Uterus (tissue), 3 donors: ENCODE measurements at regions not wholly inside any gene's neighbourhood (a gene's known extent, or its start where the extent isn't known, plus 50 kb on each side); places are given as distances from the start of the nearest gene placed in this dataset.

Source experiments
- DNase-seq, 2 donors: peaks; one replicate each; pipeline ENCODE4 v3.0.0-alpha.2; 2019 to 2020
- H3K27ac ChIP-seq, 2 donors: fragments of 200-600 bp; sonication (generic); 1 replicate in 1 of 2; 2 replicates in 1 of 2; pipeline ENCODE4 v1.5.1; 2016 to 2018
- H3K27me3 ChIP-seq, 2 donors: fragments of 200-600 bp; sonication (generic); one replicate each; pipeline ENCODE4 v1.5.1; 2018 to 2019; ENCODE audit warnings: control low read depth in 1 of 2
- H3K36me3 ChIP-seq, 2 donors: fragments of 200-600 bp; sonication (generic); one replicate each; pipeline ENCODE4 v1.5.1; 2019; ENCODE audit warnings: control low read depth in 1 of 2
- H3K4me1 ChIP-seq, 2 donors: fragments of 200-600 bp; sonication (generic); one replicate each; pipeline ENCODE4 v1.5.1; 2018 to 2019; ENCODE audit warnings: control low read depth in 1 of 2
- H3K4me3 ChIP-seq, 2 donors: fragments of 200-600 bp; sonication (generic); 1 replicate in 1 of 2; 2 replicates in 1 of 2; pipeline ENCODE4 v1.5.1; 2018 to 2019; ENCODE audit warnings: mild to moderate bottlenecking in 1 of 2
- H3K9me3 ChIP-seq, 2 donors: fragments of 200-600 bp; sonication (generic); one replicate each; pipeline ENCODE4 v1.5.1; 2019; ENCODE audit warnings: control low read depth in 1 of 2
- POLR2A ChIP-seq, 2 donors: fragments of 450-650 bp; IDR thresholded peaks; one replicate each; pipeline ENCODE4 v1.6.1; 2016; ENCODE audit warnings: antibody characterized with exemption in 2 of 2, mild to moderate bottlenecking in 1 of 2, moderate library complexity in 1 of 2
- intact Hi-C: fragments of 100-400 bp; cut with DNase I; formaldehyde crosslinking; loops from one replicate; pipeline ENCODE4 v1.15.1; 2023; ENCODE audit warnings: low total_unique reads
- TF ChIP-seq, protein P1 (sequence below), 4 experiments: fragments of 200-600 bp in 2 of 4; fragments of 450-650 bp in 2 of 4; sonication (generic) in 2 of 4; IDR thresholded peaks; one replicate each; pipeline ENCODE4 v1.5.1; 2016 to 2019; ENCODE audit warnings: antibody characterized with exemption in 4 of 4, mild to moderate bottlenecking in 2 of 4, moderate library complexity in 1 of 4
- donor health status: DM: yes; HTN: yes; CAD: no.

DNA sequence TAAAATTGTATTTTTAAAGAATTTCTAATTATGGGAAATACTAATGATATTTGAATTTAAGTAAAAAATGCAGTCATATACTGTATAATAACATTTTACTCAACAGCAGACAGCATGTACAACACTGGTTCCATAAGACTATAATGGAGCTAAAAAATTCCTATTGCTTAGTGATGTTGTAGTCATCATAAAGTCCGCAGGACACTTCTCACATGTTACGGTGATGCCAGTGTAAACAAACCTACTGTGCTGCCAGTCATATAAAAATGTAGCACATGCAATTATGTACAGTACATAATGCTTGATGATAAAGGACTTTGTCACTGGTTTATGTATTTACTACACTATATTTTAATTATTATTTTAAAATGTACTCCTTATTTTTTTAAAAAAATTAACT is 629.3 kb downstream of the IPMK start:
- Histone ChIP-seq H3K36me3 (no peaks in the 10 kb centered on the region), H3K27ac (no peak overlapping the region), H3K4me1 (no peaks in the 10 kb centered on the region), H3K27me3 (no peaks in the 10 kb centered on the region), H3K9me3 (no peaks in the 10 kb centered on the region), H3K4me3 (no peak overlapping the region)
- TF ChIP-seq, protein P1, sequence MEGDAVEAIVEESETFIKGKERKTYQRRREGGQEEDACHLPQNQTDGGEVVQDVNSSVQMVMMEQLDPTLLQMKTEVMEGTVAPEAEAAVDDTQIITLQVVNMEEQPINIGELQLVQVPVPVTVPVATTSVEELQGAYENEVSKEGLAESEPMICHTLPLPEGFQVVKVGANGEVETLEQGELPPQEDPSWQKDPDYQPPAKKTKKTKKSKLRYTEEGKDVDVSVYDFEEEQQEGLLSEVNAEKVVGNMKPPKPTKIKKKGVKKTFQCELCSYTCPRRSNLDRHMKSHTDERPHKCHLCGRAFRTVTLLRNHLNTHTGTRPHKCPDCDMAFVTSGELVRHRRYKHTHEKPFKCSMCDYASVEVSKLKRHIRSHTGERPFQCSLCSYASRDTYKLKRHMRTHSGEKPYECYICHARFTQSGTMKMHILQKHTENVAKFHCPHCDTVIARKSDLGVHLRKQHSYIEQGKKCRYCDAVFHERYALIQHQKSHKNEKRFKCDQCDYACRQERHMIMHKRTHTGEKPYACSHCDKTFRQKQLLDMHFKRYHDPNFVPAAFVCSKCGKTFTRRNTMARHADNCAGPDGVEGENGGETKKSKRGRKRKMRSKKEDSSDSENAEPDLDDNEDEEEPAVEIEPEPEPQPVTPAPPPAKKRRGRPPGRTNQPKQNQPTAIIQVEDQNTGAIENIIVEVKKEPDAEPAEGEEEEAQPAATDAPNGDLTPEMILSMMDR (IDR thresholded peaks at IDR 0.05) = no peak
- TF ChIP-seq POLR2A (IDR thresholded peaks at IDR 0.05) = no peak
- no peak for DNase-seq
- intact Hi-C loops = no loop called here

DNA sequence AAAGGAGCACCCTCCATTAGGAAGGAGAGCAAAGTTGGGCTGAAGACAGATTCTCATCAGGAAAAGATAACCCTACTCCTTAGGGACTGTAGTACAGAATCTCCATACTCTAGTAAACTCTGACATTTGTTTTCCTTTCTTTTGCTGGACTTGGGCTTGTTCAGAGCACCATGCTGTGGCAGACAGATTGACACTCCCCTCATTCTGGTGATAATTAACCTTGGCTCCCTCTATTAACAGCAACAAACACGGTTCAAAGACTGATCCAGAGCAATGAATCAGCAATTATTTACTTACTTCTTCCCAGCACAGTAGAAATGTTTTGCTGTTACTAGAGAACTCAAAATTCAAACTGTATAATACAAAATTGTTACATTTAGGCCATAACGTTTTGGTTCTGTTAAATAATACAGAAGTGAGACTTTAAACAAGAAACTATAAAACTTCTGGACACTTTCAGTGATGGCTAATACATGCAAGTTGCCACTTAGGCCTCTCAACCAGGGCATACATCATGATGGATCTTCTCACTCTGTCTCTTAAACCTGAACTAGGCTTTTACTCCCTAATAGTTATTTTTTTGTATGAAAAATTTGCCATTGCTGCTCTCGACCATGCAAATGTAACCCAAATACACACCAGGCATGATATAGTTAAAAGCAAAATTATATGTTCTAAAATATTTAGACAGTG is 639.0 kb downstream of the IPMK start:
- H3K4me1 ChIP-seq = no peaks in the 10 kb centered on the region
- no peak overlapping the region for H3K27ac ChIP-seq
- DNase-seq = no peak
- H3K36me3 ChIP-seq = no peaks in the 10 kb centered on the region
- TF ChIP-seq, protein P1 (IDR thresholded peaks at IDR 0.05) = no peak
- no peak for TF ChIP-seq POLR2A (IDR thresholded peaks at IDR 0.05)
- no peak overlapping the region for H3K4me3 ChIP-seq
- H3K9me3 ChIP-seq = no peaks in the 10 kb centered on the region
- H3K27me3 ChIP-seq = no peaks in the 10 kb centered on the region
- intact Hi-C loops = no loop called here

DNA sequence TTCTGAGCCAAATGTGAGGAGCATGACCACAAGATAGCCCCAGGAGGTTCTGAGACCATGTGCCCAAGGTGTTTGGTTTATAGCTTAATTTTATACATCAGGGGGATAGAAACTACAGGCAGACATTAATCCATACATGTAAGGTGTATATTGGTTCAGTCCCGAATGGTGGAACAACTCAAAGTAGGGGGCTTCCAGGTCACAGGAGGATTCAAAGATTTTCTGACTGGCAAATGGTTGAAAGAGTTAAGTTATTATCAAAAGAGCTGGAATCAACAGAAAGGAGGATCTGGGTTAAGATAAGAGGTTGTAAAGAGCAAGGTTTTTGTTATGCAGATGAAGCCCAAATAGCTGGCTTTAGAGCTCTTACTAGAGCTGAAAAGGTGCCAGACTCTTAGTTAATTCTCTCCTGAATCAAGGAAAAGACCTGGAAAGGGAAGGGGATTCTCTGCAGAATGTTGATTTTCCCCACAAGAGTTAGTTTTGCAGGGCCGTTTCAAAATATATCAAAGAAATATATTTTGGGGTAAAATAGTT is 640.0 kb downstream of the IPMK start:
- no peak for DNase-seq
- intact Hi-C loops = no loop called here
- H3K4me1 ChIP-seq = no peaks in the 10 kb centered on the region
- no peaks in the 10 kb centered on the region for H3K36me3 ChIP-seq
- H3K27me3 ChIP-seq = no peaks in the 10 kb centered on the region
- no peaks in the 10 kb centered on the region for H3K9me3 ChIP-seq
- H3K27ac ChIP-seq = no peak overlapping the region
- H3K4me3 ChIP-seq = no peak overlapping the region
- TF ChIP-seq POLR2A (IDR thresholded peaks at IDR 0.05) = no peak
- TF ChIP-seq, protein P1 (IDR thresholded peaks at IDR 0.05) = no peak

DNA sequence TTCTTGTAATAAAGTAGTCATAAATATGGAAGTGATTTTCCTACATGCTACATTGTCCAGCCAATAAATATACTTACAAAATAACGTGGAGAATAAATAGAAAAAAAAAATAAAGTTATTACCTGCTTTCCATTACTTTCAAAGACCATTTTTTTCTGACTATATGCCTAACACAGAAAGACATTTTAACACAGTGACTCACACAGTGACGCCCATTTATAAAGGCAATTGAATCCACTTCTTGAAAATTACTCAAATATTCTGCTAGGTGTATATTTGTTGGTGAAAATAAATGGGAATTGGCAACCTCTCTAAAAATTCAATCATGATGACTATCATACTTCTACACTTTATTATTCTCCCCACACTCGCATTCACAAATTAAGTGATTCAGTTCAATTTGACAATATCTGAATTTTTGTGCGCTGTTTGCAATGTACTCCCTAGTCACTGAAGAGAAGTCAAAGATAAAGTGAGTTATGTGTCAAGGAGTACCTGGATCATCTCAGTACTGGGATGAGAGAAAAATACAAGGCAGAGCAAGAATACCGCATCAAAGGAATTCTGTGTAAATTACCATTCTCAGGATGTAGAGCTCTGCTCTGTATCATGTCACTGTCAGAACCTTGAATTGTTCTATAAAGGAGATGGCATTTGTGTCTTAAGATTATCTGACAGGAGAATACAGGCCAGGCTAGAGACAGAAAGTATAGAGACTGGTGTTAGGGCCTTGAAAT is 642.7 kb downstream of the IPMK start:
- no peak overlapping the region for H3K27ac ChIP-seq
- H3K4me1 ChIP-seq = no peaks in the 10 kb centered on the region
- no peak overlapping the region for H3K4me3 ChIP-seq
- H3K9me3 ChIP-seq = no peaks in the 10 kb centered on the region
- no peak for DNase-seq
- no peaks in the 10 kb centered on the region for H3K27me3 ChIP-seq
- no peak for TF ChIP-seq POLR2A (IDR thresholded peaks at IDR 0.05)
- TF ChIP-seq, protein P1 (IDR thresholded peaks at IDR 0.05) = no peak
- intact Hi-C loops = no loop called here
- no peaks in the 10 kb centered on the region for H3K36me3 ChIP-seq

DNA sequence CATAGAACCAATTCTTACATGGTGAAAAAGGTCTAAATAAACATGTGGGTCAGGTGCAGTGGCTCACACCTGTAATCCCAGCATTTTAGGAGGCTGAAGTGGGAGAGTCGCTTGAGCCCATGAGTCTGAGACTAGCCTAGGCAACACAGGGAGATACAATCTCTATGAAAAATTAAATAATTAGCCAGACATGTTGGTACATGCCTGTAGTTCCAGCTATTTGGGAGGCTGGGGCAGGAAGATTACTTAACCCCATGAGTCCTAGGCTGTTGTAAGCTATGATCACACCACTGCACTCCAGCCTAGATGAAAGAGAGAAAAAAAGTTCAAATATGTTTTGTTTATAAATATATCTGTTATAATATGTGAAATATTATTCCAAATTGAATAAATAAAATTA is 643.6 kb downstream of the IPMK start:
- Histone ChIP-seq H3K4me3 (no peak overlapping the region), H3K27ac (no peak overlapping the region), H3K4me1 (no peaks in the 10 kb centered on the region), H3K27me3 (no peaks in the 10 kb centered on the region), H3K36me3 (no peaks in the 10 kb centered on the region), H3K9me3 (no peaks in the 10 kb centered on the region)
- DNase-seq = no peak
- TF ChIP-seq, protein P1 (IDR thresholded peaks at IDR 0.05) = no peak
- intact Hi-C loops = no loop called here
